ENCODE measurements at regions not wholly inside any gene's neighbourhood (a gene's known extent, or its start where the extent isn't known, plus 50 kb on each side); places are given as distances from the start of the nearest gene placed in this dataset.

DNA sequence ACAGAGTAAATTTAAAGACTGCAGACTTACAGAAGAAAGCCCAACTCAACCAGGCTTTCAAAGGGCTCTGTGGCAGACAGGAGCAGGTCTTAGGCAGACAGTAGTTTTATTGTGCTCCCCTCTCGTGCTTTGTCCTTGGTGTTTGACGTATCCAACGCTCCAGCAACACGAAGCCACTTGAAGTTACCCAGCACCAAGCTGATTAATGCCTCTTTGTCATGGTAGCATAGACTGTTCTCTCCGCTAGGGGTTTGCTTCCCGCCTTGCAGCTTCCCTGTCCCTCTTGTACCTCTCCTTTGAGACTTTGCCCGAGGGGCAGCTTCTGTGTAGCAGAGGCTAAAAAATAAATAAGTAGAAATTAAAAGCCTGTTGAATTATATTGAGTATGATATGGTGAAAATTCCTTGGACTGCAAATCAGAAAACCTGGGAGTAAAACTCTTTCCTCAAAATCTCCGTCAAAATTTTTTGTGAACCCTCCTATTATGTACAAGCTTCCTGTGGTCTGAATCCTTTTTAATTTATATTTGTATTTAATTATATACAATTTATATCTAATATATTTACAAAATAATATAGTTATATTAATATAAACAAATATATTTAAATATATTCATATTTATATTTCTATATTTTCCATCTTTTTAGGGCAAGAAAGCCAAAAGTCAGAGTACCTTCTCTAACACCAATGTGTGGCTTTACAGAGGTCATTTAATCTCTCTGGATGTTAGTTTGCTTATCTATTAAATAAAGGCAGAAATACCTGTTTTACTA, 405.4 kb downstream of the DMAC1 start:
- no peak for DNase-seq (ENCODE audit: low read depth)

DNA sequence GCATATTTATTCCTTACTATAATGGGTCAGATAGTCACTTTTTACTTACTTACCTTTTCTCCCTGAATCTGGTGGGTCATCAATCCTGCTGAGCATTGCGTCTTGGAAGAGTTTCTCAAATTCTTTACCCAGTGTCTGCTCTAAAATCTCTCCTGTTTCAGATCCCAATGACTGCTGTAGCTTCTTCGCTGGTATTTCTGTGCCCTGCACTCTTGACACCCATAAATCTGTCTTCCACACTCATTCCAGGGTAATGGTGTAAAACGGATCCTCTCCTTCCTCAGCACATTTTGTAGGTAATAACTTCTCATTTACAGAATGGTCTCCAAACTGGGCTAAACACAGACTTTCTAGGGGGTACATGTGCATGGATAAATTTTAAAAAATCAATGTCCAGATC, 407.4 kb downstream of the DMAC1 start:
- DNase-seq (ENCODE audit: low read depth): no peak

DNA sequence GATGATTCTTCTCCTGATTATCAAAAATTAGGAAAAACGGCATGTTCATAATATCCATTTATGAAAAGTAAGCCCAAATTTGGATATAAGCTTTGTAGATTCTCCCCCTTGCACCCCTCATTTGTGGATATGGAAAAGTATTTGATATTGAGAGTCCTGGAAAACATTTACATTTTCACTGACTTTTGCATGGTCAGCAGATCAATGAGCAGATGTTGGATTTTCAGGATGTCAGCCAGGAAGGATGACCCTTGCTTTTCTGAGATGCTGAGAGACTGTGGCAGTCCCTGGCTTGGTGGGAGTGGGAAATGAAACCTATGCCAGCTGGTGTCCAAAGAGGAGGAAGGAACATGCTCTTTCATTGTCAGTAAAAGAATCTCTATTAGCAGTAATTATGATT, 410.8 kb downstream of the DMAC1 start:
- no peak for DNase-seq (ENCODE audit: low read depth)

DNA sequence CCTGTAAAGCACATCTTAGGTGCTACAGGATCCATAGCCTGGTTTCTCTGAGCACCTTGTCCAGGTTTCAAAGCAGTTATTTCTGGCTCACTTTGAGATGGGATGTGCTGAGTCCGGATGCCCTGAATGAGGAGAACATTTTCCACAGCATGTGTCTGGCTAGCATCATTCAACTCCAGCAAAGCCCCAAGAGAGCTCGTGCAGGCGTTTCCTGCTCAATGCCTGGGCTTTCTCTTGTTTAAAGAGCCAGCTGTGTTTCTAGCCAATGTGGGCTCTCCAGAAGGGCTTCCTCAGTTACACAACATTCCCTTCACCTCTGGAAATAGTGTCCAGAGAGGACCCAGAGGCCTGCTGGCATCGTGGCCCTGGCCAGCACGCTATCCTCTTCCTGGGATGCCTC, 411.7 kb downstream of the DMAC1 start:
- DNase-seq (ENCODE audit: low read depth): no peak

DNA sequence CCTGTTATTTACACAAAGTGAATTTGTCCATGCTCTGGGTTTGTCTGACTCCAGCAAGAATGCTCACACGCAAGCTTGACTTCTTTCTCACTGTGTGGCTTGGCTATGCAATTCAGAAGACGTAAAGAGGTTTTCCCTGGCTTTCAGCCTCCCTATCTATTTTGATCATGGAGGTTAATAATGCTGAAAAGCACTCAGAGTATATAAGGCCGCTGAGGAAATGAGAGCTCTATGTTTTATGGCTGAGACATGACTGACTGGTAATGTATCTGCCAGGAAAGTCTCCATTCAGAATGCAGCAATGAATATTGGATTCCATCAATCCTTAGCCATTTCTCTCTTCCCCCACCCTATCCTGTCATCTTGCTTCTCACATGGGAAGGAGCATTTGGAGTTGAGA, 417.3 kb downstream of the DMAC1 start:
- DNase-seq (ENCODE audit: low read depth): no peak

DNA sequence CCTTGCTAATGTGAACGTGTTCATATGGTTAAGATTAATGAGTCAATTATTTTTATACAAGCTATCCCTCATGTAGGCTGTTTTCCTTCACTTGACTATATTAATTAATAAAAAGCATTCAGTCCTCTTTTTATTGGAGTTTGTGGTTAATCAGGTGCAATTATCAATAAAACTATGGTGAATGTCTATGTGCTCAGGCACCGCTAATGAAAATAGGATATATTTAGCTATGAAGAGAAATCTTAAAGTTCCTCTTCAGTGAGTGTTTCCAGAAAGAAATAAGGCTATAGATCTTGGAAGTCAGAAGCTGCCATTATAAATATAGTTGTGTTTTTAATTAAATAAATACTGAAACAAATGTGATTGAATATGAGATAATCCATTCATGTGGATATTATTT, 422.1 kb downstream of the DMAC1 start:
- DNase-seq (ENCODE audit: low read depth): no peak

DNA sequence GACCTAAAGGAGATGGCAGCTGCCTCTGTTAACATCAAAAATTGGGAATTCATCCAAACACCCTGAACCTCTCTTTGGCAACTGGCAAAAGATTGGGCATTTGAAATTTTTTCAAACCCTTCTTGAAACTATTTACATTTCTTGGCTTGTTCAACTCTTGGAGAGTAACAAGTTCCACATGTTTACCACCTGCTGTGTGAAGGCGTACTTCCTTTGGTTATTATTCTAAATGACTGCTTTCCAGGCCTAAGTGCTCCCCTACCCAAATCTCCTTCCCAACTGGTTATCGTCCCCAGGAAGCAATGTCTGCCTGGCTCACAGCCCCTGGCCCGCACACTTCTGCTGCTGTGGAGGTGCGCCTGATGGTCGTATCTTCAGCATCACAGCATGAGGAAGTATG, 422.7 kb downstream of the DMAC1 start:
- no peak for DNase-seq (ENCODE audit: low read depth)

DNA sequence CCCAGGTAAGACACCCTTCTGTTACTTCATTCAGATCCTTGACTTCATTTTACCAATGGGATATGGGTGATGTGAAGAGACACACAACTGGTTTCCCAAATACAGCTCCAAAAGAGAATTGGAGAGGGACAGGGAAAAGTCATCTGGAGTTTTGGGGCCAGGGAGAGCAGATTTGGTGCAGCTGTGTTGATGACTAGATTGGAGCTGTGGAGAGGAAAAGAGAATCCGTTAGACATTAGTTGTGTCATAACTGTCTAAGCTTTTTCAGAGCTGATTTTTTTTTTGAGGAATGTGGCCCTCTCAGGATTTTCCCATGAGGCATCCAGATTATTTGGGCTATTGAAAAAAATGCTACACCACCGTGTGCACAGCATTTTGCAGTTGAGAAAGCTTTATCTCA, 423.4 kb downstream of the DMAC1 start:
- no peak for DNase-seq (ENCODE audit: low read depth)

DNA sequence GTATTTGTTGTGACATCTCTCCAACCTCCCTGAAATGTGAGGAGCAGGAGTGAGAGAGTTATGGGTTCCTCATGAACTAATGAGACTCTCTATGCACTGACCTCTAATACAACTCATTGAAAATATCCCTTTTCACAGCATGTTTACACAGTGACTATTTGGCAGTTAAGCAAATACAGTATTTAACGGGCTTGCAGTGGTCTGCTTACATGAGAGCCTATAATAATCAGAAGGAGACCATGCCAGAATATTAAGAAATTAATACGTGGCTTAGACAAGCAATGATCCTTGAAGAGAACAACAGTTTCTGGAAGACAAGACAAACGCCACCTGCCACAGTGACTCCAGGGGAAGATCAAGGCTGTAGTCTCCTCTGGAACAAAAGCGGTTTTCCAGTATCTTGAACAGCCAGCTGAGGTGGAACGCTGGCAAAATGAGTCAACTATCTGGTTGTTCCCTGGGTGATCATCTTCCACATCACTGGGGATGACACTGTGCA, 424.5 kb downstream of the DMAC1 start:
- no peak for DNase-seq (ENCODE audit: low read depth)

DNA sequence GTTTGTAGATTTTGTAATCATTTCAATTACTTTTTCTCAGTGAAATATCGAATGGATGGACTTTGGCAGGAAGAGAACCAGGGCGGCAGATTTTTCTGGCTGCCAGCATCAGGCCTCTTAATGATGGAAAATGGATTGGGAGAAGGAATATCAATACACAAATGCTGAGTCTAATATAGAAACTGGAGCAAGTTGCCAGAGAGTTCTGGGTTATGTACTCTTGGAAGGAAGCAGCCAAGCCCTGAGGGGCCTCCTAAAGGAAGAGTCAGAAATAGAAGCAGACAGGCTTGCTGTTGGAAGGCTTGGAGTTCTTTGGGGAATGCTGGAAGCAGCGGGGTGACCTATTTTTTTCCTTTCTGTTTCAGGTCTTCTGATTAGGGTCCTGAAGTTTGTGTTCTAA, 428.6 kb downstream of the DMAC1 start:
- DNase-seq (ENCODE audit: low read depth): no peak

DNA sequence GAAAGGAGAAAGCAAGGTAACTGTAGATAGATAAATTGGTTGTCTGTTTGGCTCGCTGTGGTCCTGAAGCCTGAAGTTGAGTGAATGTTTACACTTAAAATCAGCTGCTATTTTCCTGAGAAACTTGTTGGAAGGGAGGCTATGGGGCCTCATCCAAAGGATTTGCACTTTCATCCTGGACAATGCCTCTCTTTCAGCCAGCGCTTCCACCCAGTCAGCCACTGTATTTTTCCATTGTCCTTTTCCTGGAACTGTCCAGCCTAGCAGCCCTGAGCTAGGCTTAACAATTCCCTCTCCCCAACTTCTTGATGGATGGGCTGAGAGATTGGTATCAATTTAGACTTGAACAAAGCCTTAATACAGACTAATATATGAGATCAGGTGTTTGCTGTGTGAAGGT, 429.2 kb downstream of the DMAC1 start:
- DNase-seq (ENCODE audit: low read depth): no peak

DNA sequence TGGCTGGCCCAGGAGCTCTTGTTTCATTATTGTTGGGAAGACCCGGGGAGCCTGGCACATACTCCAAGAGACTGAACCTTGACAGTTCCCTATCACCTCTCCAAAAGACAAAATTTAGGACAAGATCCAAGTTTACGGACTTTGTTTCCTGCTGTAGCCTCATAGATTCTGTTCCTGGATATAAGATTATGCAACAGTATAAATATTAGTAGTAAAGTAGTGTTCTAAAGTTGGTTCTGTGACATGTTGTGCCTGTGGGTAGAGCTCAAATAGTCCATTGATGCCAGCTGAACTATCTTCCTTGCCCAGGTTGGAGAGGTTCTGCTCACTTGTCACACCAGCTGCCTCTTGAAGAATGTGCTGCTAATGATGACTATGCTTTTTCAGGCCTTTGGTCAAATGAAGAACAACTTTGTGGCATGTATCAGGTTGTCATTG, 430.2 kb downstream of the DMAC1 start:
- no peak for DNase-seq (ENCODE audit: low read depth)

DNA sequence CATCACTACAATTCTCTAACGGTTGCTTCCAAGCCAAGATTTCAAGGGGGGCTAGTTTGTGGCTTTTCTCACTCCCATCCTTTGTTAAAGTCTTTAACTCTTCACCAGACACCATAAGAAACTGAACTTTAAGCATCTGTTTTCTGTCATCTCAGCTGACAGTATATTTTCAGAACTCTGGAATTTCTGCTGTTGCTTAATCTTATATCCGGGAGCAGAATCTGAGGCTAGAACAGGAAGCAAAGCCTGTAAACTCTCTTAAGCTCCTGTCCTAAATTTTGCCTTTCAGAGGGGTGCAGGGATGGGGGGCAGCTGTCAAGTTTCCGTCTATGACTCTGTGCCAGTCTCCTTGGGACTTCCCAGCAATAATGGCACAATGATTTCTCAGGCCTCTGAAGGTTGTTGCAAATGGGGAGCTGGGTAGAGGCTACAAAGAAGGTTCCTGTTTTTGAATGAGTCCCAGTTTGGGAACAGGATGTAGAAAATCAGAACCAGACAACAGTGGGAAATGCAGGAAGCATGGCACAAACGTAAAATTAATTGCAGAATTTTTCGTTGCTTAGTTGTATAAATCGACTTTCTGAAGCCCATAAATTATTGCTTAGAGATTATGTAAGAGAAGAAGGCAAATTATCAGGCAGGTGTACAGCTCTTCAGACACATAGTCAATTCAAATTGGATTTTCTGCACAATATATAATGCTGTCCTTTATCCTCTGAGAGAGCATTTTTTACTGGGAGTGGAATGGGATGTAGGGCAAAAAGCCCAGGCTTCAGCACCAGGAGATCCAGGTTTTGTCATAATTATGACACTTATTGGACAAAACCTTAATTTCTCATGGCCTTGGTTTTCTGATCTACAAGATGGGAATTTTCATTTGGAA, 430.9 kb downstream of the DMAC1 start:
- no peak for DNase-seq (ENCODE audit: low read depth)

DNA sequence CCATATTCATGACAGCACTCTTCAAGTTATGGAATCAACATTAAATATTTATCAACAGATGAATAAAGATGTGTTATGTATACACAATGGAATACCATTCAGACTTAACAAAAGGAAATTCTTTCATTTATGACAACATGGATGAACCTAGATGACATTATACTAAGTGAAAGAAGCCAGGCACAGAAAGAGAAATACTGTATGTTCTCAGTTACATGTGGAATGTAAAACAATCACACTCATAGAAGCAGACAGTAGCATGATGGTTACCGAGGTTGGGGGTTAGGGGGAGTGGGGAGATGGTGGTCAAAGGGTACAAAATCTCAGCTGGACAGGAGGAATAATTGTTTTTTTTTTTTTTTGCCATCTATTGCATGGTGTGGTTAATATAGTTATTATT, 431.9 kb downstream of the DMAC1 start:
- no peak for DNase-seq (ENCODE audit: low read depth)

DNA sequence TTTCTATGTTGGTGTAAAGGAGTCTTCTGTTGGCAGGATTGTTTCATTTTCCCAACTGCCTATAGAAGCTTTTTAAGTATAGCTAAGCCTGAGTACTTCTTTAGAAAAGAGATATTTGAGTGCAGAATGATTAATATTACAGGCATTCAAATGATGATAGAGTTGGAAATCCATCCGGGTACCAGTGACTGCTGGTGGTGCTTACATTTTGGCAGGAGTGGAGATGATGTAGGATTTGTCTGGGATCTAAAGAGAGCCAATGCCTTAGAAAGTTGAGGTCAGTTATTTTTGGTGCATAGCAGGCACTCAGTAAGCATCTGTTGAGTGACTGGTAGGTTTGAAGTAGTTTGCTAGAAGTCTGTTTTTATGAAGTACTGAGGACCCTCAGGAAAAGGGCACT, 433.5 kb downstream of the DMAC1 start:
- DNase-seq (ENCODE audit: low read depth): no peak

DNA sequence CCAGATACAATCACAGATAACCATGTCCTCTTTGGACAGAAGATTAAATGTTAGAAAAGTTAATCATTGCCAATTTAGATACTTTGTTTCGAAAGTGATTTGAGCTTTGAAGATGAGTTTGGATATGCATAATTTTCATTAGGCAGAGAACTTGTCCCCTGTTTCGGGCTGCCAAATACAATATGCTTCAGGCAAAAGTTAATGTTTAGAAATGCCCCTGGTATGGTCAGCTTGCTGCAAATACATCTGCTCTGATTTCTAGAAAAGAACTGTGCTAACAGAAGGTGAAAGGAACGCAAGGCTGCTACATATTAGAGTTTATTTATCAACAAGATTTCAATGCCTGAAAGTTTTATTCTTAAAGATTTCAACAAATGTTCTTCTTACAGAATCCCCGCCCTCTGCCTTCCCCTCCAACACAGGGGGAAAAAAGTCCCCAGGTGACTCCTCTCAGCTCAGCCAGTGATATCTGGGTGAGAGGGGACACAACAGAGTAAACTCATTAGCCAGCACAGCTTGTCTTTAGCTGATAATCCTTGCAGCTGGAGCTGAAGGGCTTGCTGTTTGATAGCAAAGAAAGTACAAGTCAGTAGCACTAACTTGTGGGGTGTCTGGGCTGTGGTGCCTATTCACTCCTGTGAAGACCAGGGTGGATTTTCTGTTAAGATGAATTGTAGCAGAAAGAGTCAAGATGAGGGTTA, 435.7 kb downstream of the DMAC1 start:
- no peak for DNase-seq (ENCODE audit: low read depth)

DNA sequence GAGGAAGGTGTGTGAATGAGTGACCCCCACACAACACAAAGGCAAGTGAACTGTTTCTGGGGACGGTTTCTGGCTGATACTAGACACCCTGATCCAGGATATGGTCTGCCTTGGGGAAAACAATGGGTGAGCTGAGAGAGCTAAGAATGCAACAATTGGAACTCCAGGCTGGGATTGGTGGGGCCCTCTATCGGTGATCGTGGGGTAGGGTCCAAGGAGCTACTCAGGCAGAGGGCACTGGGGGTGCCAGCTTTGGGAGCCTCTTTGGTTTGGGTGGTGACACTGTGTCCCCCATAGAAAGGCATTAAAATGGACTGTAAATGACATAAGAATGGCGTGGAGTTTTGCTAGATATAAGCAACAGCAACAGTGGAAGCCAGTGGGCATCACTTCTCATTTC, 439.1 kb downstream of the DMAC1 start:
- DNase-seq (ENCODE audit: low read depth): no peak

DNA sequence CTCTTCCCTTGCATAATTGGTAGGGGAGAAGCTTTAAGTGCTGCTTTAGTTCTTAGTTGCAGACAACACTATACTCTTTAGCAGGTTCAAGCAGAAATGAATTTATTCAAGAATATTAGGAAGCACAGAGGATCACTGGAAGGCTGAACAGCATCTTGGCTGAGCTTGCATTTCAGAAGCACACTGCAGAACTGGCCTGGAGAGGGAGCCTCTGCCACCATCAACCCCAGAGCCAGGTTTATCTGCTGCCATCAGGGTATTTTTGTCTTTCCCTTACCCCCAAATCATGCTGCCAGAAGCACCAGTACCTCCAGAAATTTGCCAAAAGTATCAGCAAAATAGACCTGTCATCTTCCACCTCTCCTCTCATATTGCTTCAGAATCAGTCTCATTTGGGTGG, 440.7 kb downstream of the DMAC1 start:
- DNase-seq (ENCODE audit: low read depth): no peak

DNA sequence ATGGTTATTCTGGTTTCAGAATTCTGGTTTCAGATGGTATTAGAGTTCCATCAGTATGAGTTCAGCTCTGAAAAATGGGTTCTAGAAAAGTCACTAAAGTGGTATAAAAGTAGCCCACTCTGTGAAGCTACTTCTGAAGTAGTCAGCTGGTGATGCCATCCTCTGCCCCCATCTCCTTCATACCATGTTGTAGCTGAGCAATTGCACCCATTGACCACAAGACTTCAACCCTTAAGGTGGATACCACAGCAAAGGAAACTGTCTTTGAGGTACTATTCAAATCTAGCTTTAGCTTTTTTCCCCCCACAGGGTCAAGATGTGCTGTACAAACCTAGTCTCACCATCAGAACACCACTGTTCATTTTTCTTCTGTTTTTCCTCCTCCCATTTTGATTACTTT, 444.9 kb downstream of the DMAC1 start:
- DNase-seq (ENCODE audit: low read depth): no peak

DNA sequence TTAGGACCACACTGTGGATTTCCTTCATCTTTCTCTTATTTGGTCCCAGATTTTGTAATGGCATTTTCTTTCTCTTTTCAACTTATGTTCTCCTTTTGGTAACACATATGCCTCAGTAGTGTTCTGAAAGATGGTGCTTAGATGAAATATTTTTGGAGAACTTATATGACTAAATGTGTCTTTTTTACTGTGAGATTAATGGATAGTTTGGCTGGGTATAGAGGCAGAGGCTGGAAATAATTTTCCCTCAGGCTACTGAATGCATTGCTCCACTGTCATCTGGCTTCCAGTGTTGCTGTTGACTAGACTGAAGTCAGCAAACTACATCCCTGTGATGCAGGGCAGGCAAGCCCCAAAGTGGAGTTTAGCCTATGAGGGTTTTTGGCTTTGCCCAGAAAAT, 450.9 kb downstream of the DMAC1 start:
- no peak for DNase-seq (ENCODE audit: low read depth)

DNA sequence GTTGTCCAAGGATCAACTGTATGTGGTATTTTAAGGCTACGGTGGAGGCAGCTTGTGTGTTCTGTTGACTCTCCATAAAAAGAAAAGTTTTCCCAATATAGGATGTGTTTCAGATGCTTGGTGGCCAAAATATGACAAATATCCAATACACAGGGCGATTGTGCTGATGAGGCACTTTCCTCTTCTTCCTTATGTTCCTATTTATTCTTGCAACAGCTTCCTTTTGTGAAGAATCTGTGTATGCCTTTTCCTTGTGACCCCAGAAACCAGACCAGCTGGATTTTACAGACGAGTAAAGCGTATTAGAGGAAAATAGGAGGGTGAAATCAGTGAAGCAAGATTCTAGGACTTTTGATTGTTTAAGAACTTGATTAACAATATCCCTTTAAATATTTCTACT, 452.0 kb downstream of the DMAC1 start:
- no peak for DNase-seq (ENCODE audit: low read depth)

DNA sequence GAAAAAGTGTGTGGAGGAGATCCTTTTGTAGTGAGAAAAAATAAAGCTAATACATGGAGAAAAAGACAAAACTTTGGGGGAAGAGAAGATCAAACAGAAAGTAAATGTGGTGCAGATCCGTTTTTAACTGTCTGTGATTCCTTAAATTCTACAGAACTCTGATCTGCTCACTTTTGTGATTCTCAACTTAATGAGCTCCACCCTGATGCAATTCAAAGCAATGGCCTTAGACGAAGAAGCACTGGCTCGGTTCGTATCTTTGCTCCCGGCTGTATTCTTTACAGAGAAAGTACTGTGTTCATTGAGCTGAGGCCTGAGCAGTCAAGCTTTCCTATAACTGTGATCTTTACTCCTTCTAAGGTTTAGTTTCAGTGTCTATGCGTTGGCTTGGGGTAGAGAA, 453.4 kb downstream of the DMAC1 start:
- no peak for DNase-seq (ENCODE audit: low read depth)

DNA sequence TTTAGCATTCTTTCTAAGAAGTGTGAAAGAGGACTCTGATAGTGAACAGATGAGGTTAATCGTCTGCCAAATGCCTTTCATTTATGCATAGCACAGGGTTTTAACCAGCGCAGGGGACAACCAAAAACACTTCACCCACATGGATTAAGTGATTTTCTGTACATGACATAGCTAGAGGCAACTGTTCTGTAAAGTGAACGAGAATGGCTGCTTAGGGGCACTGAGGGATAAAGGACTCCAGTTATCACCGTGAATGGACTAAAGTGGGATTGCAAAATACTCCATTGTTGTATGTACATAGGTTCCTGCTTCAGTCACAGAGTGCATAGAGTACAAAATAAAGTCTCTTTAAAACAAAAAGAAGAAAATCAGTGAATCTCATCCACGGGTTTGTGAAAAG, 456.8 kb downstream of the DMAC1 start:
- DNase-seq (ENCODE audit: low read depth): no peak

All from T-helper 22 cell (primary cell).